CD14-positive monocyte (primary cell): ENCODE measurements at regions not wholly inside any gene's neighbourhood (a gene's known extent, or its start where the extent isn't known, plus 50 kb on each side); places are given as distances from the start of the nearest gene placed in this dataset.

Source experiments
- DNase-seq, 3 donors: peaks; one replicate each; pipeline ENCODE4 v3.0.0-alpha.2; 2011 to 2022
- H2AFZ ChIP-seq: 2 replicates; pipeline ENCODE4 v1.6.0; 2012; ENCODE audit warnings: mild to moderate bottlenecking, low read depth, low read length, inconsistent platforms; ENCODE audit not compliant: insufficient read depth, poor library complexity, severe bottlenecking
- H3K27ac ChIP-seq, 2 donors: 1 replicate in 1 of 2; 2 replicates in 1 of 2; pipeline ENCODE4 v1.5.1; 2012 to 2013; ENCODE audit warnings: low read length in 2 of 2, control low read depth in 1 of 2, inconsistent platforms in 1 of 2, low read depth in 1 of 2, mild to moderate bottlenecking in 1 of 2
- H3K27me3 ChIP-seq, 2 donors: one replicate each; pipeline versions ENCODE4 v1.6.0 to v1.6.1; 2011 to 2013; ENCODE audit warnings: low read length in 2 of 2; ENCODE audit not compliant: control insufficient read depth in 2 of 2, insufficient read depth in 2 of 2
- H3K36me3 ChIP-seq, 2 donors: replicated peaks in 1 of 2; 1 replicate in 1 of 2; 2 replicates in 1 of 2; pipeline versions ENCODE4 v1.5.1 to v1.6.1; 2012 to 2013; ENCODE audit warnings: low read length in 2 of 2, control low read depth in 1 of 2, inconsistent platforms in 1 of 2, mild to moderate bottlenecking in 1 of 2; ENCODE audit not compliant: insufficient read depth in 2 of 2, control insufficient read depth in 1 of 2
- H3K4me1 ChIP-seq, 2 donors: 1 replicate in 1 of 2; 2 replicates in 1 of 2; pipeline versions ENCODE4 v1.5.1 to v1.6.1; 2012 to 2013; ENCODE audit warnings: low read length in 2 of 2, control low read depth in 1 of 2, inconsistent platforms in 1 of 2, mild to moderate bottlenecking in 1 of 2, moderate library complexity in 1 of 2; ENCODE audit not compliant: insufficient read depth in 2 of 2, control insufficient read depth in 1 of 2
- H3K4me2 ChIP-seq: replicated peaks from 2 replicates; pipeline ENCODE3; 2012; ENCODE audit warnings: low read length, moderate library complexity, mild to moderate bottlenecking; ENCODE audit not compliant: poor library complexity, severe bottlenecking; ENCODE audit errors: extremely low read depth
- H3K4me3 ChIP-seq, 3 experiments: fragments of 200-600 bp in 1 of 3; sonication (generic) in 1 of 3; replicated peaks in 1 of 3; 1 replicate in 2 of 3; 2 replicates in 1 of 3; pipeline ENCODE4 v1.5.1; 2011 to 2013; ENCODE audit warnings: low read length in 3 of 3, mild to moderate bottlenecking in 3 of 3, control low read depth in 2 of 3, low read depth in 2 of 3, inconsistent platforms in 1 of 3, moderate library complexity in 1 of 3
- H3K79me2 ChIP-seq: 2 replicates; pipeline ENCODE4 v1.6.0; 2012; ENCODE audit warnings: mild to moderate bottlenecking, control low read depth, inconsistent platforms, low read length, moderate library complexity; ENCODE audit not compliant: insufficient read depth
- H3K9ac ChIP-seq: 2 replicates; pipeline ENCODE4 v1.6.0; 2017; ENCODE audit warnings: low read length, mild to moderate bottlenecking; ENCODE audit not compliant: insufficient read depth, poor library complexity, severe bottlenecking
- H3K9me3 ChIP-seq, 2 donors: replicated peaks in 1 of 2; 1 replicate in 1 of 2; 2 replicates in 1 of 2; pipeline versions ENCODE4 v1.5.1 to v1.6.1; 2012 to 2013; ENCODE audit warnings: low read length in 2 of 2, control low read depth in 1 of 2; ENCODE audit not compliant: control insufficient read depth in 1 of 2, insufficient read depth in 1 of 2
- H4K20me1 ChIP-seq: 2 replicates; pipeline ENCODE4 v1.6.0; 2012; ENCODE audit warnings: mild to moderate bottlenecking, low read length, control low read depth, moderate library complexity; ENCODE audit not compliant: insufficient read depth
- H3K27ac Mint-ChIP-seq, 7 donors: one replicate each; pipeline ENCODE4 v1.8.0; 2020; ENCODE audit warnings: mild to moderate bottlenecking in 7 of 7, mixed read lengths in 7 of 7, moderate library complexity in 6 of 7, inconsistent platforms in 2 of 7
- H3K27me3 Mint-ChIP-seq, 3 donors: one replicate each; pipeline ENCODE4 v1.8.0; 2021 to 2022; ENCODE audit warnings: low read depth in 3 of 3, mild to moderate bottlenecking in 3 of 3, mixed read lengths in 3 of 3, moderate library complexity in 3 of 3, inconsistent platforms in 1 of 3
- H3K36me3 Mint-ChIP-seq, 2 donors: one replicate each; pipeline ENCODE4 v1.8.0; 2020; ENCODE audit warnings: mixed read lengths in 2 of 2, inconsistent platforms in 1 of 2, mild to moderate bottlenecking in 1 of 2
- H3K4me1 Mint-ChIP-seq: one replicate; pipeline ENCODE4 v1.8.0; 2020; ENCODE audit warnings: mild to moderate bottlenecking, mixed read lengths
- H3K4me3 Mint-ChIP-seq, 2 donors: one replicate each; pipeline ENCODE4 v1.8.0; 2020; ENCODE audit warnings: mild to moderate bottlenecking in 2 of 2, mixed read lengths in 2 of 2, moderate library complexity in 1 of 2
- H3K9me3 Mint-ChIP-seq, 7 donors: one replicate each; pipeline ENCODE4 v1.8.0; 2020 to 2022; ENCODE audit warnings: mixed read lengths in 7 of 7, mild to moderate bottlenecking in 6 of 7, moderate library complexity in 6 of 7, inconsistent platforms in 2 of 7
- WGBS: methylation state at CpG from one replicate; pipeline ENCODE4 v1.1.5; 2013; ENCODE audit warnings: missing lambda C conversion rate; ENCODE audit not compliant: insufficient coverage; 5-methylcytosine and 5-hydroxymethylcytosine counted together
- intact Hi-C, 2 donors: fragments of 100-400 bp; cut with micrococcal nuclease; formaldehyde crosslinking; loops; one replicate each; pipeline versions ENCODE4 v1.15.0 to v1.15.1; 2023
- TF ChIP-seq, protein P1 (sequence below): fragments of 200-600 bp; IDR thresholded peaks from one replicate; pipeline ENCODE4 v1.8.0; 2022; ENCODE audit warnings: antibody characterized with exemption, mild to moderate bottlenecking

- Mint-ChIP-seq H3K27ac (no peak overlapping the region), H3K4me3 (no peak overlapping the region)
- WGBS: no CpG with 5 or more reads among the region's 3 CpGs
Observed at GRCh38 chr6:67252663-67253062, 1382.4 kb upstream of the ADGRB3 start.

GRCh38 chr6:67248077-67248476 is 1387.0 kb upstream of the ADGRB3 start:
- no CpG with 5 or more reads among the region's 4 CpGs for WGBS
- Histone ChIP-seq H3K4me3 (no peak overlapping the region), H2AFZ (no peak overlapping the region), H3K36me3 (no peaks in the 10 kb centered on the region), H3K9ac (no peak overlapping the region), H3K4me2 (no peak overlapping the region), H4K20me1 (no peaks in the 10 kb centered on the region), H3K4me1 (no peaks in the 10 kb centered on the region), H3K27ac (no peak overlapping the region), H3K79me2 (no peaks in the 10 kb centered on the region), H3K27me3 (no peaks in the 10 kb centered on the region), H3K9me3 (peaks cover 1 to 4% of the 10 kb centered on the region in 2 donors)
- intact Hi-C loops: no loop called here
- H3K4me3 Mint-ChIP-seq: no peak overlapping the region
- no peak overlapping the region for H3K27ac Mint-ChIP-seq
- DNase-seq: no peak
- H3K9me3 Mint-ChIP-seq: peaks cover 0 to 3% (median 0%) of the 10 kb centered on the region in 7 donors
- H3K36me3 Mint-ChIP-seq: no peaks in the 10 kb centered on the region
- H3K4me1 Mint-ChIP-seq: no peaks in the 10 kb centered on the region
- TF ChIP-seq, protein P1, sequence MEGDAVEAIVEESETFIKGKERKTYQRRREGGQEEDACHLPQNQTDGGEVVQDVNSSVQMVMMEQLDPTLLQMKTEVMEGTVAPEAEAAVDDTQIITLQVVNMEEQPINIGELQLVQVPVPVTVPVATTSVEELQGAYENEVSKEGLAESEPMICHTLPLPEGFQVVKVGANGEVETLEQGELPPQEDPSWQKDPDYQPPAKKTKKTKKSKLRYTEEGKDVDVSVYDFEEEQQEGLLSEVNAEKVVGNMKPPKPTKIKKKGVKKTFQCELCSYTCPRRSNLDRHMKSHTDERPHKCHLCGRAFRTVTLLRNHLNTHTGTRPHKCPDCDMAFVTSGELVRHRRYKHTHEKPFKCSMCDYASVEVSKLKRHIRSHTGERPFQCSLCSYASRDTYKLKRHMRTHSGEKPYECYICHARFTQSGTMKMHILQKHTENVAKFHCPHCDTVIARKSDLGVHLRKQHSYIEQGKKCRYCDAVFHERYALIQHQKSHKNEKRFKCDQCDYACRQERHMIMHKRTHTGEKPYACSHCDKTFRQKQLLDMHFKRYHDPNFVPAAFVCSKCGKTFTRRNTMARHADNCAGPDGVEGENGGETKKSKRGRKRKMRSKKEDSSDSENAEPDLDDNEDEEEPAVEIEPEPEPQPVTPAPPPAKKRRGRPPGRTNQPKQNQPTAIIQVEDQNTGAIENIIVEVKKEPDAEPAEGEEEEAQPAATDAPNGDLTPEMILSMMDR: no peak
- H3K27me3 Mint-ChIP-seq: peaks cover 0 to 1% (median 0%) of the 10 kb centered on the region in 3 donors

More at GRCh38 chr6:67252663-67253062, 1382.4 kb upstream of the ADGRB3 start:
- Mint-ChIP-seq H3K36me3 (no peaks in the 10 kb centered on the region), H3K9me3 (peaks cover 0 to 3% (median 1%) of the 10 kb centered on the region in 7 donors), H3K4me1 (no peaks in the 10 kb centered on the region), H3K27me3 (peaks cover 0 to 1% (median 0%) of the 10 kb centered on the region in 3 donors)
- Histone ChIP-seq H3K27me3 (no peaks in the 10 kb centered on the region), H3K4me3 (no peak overlapping the region), H2AFZ (no peak overlapping the region), H3K79me2 (no peaks in the 10 kb centered on the region), H3K9me3 (peaks cover 0 to 5% of the 10 kb centered on the region in 2 donors), H3K27ac (no peak overlapping the region), H3K36me3 (no peaks in the 10 kb centered on the region), H3K4me1 (no peaks in the 10 kb centered on the region), H3K4me2 (no peak overlapping the region), H4K20me1 (no peaks in the 10 kb centered on the region), H3K9ac (no peak overlapping the region)
- TF ChIP-seq, protein P1: no peak
- intact Hi-C loops: no loop called here
- no peak for DNase-seq
